GM19023 (cell line): ENCODE measurements at regions not wholly inside any gene's neighbourhood (a gene's known extent, or its start where the extent isn't known, plus 50 kb on each side); places are given as distances from the start of the nearest gene placed in this dataset.

Source experiments
- ATAC-seq: cut with Tn5 transposase; IDR thresholded peaks from one replicate; pipeline ENCODE4 v1.9.1; 2021; ENCODE audit warnings: mild to moderate bottlenecking, moderate library complexity; ENCODE audit not compliant: unreplicated experiment

GRCh38 chr18:61729322-61729721 lies 163.5 kb downstream of the RNF152 start:
- ATAC-seq: no peak

DNA sequence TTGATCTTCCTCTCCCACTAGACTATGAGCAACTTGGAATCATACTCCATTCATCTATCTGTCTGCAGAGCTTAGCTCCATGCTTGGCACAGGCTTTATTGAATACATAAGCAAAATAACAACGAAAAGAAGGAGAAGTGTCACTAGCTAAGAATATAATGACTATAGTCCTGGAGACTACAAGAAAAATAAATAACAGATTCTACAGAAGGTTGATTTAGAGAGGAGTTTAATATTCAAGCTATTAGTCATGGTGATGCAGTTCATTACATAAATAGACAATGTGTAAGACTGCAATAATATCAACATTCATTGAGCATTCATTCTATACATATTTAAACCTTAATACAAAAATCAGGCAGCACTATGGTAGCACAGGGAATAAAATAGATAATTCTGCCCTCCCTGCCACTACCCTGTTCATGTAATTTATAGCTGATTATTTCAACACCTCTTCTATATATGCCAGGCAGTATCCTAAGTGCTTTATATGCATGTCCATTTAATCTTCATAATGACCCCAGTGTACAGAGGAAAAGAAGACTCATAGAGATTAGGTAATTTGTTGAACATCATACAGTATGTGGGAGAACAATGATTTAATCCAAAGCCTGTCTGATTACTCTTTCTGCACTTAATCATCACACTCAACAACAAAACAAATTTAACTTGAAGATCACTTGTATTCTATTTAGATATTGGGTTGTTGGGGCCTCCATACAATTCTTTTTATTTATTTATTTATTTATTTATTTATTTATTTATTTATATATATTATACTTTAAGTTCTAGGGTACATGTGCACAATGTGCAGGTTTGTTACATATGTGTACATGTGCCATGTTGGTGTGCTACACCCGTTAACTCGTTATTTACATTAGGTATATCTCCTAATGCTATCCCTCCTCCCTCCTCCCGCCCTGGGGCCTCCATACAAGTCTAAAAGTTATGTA lies 165.3 kb downstream of the RNF152 start:
- ATAC-seq: no peak

- ATAC-seq: no peak
Measured at GRCh38 chr18:61724532-61724931, 168.3 kb downstream of the RNF152 start.

GRCh38 chr18:61722247-61722646 lies 170.6 kb downstream of the RNF152 start:
- no peak for ATAC-seq

- ATAC-seq: no peak
Measured at GRCh38 chr18:61720496-61720895, 172.3 kb downstream of the RNF152 start.

GRCh38 chr18:61719671-61720070 lies 173.1 kb downstream of the RNF152 start:
- no peak for ATAC-seq

GRCh38 chr18:61718944-61719343 lies 173.9 kb downstream of the RNF152 start:
- no peak for ATAC-seq

GRCh38 chr18:61714421-61714820 lies 178.4 kb downstream of the RNF152 start:
- no peak for ATAC-seq

GRCh38 chr18:61713502-61713901 lies 179.3 kb downstream of the RNF152 start:
- no peak for ATAC-seq

- no peak for ATAC-seq
Measured at GRCh38 chr18:61710082-61710620, 182.7 kb downstream of the RNF152 start.

DNA sequence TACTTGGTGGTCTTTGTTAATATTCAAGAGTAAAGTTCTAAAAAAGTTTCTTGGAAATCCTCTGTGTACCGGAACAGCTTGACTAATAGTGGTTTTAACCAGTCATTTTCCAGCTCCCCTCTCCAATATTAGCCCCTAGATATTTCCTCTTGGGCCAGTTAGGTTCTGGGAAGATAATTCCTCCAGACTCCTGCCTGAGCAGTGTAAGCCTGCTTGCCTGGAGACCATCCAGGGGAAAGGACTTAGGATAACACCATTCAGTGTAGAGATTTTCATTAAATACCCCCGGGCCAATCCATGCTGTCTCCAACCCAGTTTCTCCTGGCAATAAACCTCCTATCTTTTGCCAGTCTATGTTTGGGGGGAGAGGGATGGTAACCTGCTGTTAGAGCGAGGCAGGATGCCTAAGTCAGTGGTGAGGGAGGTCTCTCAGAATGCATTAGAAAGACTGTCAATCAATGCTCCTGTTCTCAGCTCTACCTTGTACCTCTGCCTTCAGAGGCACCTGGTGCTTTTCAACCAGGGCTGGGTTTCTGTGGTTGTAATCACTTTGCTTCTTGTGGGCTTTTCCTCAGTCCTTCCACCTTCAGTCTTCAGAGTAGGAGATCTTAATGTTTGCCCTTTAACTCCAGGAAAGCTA lies 186.4 kb downstream of the RNF152 start:
- ATAC-seq: no peak

- ATAC-seq: no peak
Measured at GRCh38 chr18:61703508-61703907, 189.3 kb downstream of the RNF152 start.

- ATAC-seq: no peak
Measured at GRCh38 chr18:61702007-61702406, 190.8 kb downstream of the RNF152 start.

DNA sequence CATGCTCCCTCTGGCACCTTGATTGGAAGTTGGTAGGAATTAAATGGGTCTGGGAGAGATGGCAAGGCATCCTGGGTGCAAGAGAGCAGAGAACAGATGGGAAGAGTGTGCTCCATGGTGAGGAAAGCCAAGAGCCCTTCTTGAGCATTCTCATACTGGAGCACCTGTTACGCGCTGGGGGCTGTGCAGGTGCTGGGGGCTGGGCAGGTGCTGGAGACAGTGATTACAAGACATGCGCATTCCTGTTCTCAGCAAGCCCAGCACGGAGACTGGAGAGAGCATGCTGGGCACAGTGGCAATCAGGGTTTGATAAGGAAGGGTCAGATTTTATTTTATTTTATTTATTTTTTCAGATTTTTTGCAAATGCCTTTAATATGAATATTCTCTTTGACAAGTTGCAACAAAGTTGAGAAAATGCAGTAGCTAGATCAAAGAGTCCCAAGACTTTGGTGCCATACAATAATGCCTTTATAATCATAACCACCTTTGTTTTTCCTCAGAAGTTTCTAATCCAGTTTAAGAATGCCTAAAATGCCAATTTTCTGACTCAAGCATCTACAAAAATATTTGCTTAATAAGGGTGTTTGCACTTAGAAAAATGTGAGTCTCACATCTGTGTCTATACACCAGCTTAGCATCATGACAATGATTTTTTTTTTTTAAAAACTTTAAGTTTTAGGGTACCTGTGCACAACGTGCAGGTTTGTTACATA lies 193.3 kb downstream of the RNF152 start:
- ATAC-seq: no peak

DNA sequence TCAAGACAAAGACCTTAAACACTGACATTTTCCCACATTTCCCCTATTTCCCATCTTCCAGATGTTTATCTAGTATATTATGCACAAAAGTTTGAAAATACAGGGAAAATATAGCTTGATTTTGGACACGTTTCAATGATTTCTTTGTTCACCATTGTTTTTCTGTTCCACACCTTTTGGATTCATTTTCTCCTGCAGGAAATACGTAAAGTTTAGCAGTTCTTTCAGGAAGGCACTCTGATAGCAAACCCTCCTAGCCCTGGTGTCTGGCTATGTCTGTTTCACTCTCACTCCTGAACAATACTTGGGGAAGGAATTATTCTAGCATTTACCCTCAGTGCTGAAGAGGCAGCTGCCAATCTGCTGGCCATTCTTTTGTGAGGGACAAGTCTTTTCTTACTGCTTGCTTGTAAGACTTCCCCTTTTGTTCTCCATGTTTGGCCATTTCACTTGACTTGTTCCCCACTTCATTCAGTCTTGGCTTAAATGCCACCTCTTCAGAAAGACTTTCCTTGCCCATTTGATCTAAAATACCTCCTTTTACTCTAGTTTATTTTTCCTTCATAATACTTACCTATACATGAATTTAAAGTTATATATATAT lies 195.4 kb downstream of the RNF152 start:
- no peak for ATAC-seq

DNA sequence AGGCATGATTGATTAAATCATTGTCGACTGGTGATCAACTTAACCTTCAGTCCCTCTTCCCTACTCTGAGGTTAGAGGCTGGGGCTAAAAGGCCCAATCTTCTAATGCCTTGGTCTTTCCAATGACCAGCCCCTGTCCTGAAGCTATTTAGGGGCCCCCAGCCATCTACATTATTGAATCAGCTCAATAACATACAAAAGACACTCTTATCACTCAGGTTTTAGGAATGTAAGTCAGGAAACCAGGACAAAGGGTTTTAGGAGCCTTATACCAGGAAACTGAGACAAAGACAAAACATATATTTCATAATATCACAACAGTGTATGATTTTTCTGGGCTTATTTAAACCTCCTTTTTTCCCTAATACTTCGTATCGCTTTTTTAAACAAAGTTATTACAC lies 198.6 kb downstream of the RNF152 start:
- ATAC-seq: no peak

- ATAC-seq: no peak
Measured at GRCh38 chr18:61690418-61691138, 202.2 kb downstream of the RNF152 start.

DNA sequence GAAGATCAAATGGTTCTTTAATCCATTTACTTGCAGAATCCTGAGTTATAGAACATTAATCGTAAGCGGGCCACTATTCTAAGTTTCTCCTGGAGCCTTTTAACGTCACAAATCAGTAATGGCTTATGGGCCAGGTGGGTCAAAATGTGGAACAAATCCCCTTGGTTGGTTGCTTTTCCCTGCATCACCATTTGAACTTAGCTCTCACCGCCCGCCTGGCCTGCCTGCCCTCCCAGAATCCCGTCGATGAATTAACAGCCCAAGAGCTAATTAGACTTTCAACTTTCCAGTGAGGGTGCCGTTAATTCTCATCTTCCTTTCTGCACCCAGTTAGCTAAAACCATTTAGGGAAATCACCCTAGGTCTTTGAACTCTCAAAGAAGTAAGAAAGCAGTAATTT lies 205.5 kb downstream of the RNF152 start:
- no peak for ATAC-seq

GRCh38 chr18:61683856-61684255 lies 209.0 kb downstream of the RNF152 start:
- no peak for ATAC-seq

GRCh38 chr18:61681065-61681464 lies 211.7 kb downstream of the RNF152 start:
- no peak for ATAC-seq
